DND-41 (cell line): ENCODE measurements at regions not wholly inside any gene's neighbourhood (a gene's known extent, or its start where the extent isn't known, plus 50 kb on each side); places are given as distances from the start of the nearest gene placed in this dataset.

Experiments used
- EZH2 ChIP-seq: IDR thresholded peaks from 3 replicates; pipeline ENCODE4 v1.6.1; 2012; ENCODE audit warnings: borderline replicate concordance, low read depth, mild to moderate bottlenecking, moderate library complexity, low read length, inconsistent platforms; ENCODE audit not compliant: severe bottlenecking
- TF ChIP-seq, protein P1 (sequence below): IDR thresholded peaks from 2 replicates; pipeline ENCODE4 v1.5.1; 2012; ENCODE audit warnings: borderline replicate concordance, low read length, moderate library complexity, mild to moderate bottlenecking; ENCODE audit not compliant: poor library complexity, severe bottlenecking; ENCODE audit errors: extremely low read depth

DNA sequence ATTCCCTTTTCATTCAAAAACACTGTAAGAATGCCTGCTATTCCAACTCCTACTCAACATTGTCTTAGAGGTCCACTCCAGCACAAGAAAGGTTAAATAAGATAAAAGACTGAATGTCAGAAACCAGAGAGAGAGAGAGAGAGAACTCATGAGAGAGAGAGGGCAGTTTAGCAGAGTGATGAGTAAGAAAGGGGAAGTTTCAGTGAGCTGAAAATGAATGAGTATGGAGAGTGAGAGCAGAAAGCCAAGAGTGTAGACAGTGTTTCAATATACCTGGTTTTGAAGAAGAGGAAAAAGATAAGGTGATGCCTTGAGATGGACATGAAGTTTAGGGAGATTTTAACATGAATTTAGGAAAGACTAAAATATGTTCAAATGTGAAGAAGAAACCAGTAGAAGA is 528.0 kb upstream of the SEMA6A start:
- TF ChIP-seq, protein P1, sequence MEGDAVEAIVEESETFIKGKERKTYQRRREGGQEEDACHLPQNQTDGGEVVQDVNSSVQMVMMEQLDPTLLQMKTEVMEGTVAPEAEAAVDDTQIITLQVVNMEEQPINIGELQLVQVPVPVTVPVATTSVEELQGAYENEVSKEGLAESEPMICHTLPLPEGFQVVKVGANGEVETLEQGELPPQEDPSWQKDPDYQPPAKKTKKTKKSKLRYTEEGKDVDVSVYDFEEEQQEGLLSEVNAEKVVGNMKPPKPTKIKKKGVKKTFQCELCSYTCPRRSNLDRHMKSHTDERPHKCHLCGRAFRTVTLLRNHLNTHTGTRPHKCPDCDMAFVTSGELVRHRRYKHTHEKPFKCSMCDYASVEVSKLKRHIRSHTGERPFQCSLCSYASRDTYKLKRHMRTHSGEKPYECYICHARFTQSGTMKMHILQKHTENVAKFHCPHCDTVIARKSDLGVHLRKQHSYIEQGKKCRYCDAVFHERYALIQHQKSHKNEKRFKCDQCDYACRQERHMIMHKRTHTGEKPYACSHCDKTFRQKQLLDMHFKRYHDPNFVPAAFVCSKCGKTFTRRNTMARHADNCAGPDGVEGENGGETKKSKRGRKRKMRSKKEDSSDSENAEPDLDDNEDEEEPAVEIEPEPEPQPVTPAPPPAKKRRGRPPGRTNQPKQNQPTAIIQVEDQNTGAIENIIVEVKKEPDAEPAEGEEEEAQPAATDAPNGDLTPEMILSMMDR, result no peak
- TF ChIP-seq EZH2, result no peak
